LNCaP clone FGC (cell line): ENCODE measurements at regions not wholly inside any gene's neighbourhood (a gene's known extent, or its start where the extent isn't known, plus 50 kb on each side); places are given as distances from the start of the nearest gene placed in this dataset.

Experiments used
- DNase-seq: peaks from one replicate; pipeline ENCODE4 v3.0.0-alpha.2; 2011; ENCODE audit warnings: low read depth
- H3K4me3 ChIP-seq: 2 replicates; pipeline ENCODE4 v1.5.1; 2011; ENCODE audit warnings: mild to moderate bottlenecking, low read depth, low read length, control low read depth
- TF ChIP-seq, protein P1 (sequence below): IDR thresholded peaks from 2 replicates; pipeline ENCODE4 v1.5.1; 2012; ENCODE audit warnings: mild to moderate bottlenecking; ENCODE audit not compliant: control insufficient read depth, insufficient read depth; ENCODE audit errors: extremely low read depth

DNA sequence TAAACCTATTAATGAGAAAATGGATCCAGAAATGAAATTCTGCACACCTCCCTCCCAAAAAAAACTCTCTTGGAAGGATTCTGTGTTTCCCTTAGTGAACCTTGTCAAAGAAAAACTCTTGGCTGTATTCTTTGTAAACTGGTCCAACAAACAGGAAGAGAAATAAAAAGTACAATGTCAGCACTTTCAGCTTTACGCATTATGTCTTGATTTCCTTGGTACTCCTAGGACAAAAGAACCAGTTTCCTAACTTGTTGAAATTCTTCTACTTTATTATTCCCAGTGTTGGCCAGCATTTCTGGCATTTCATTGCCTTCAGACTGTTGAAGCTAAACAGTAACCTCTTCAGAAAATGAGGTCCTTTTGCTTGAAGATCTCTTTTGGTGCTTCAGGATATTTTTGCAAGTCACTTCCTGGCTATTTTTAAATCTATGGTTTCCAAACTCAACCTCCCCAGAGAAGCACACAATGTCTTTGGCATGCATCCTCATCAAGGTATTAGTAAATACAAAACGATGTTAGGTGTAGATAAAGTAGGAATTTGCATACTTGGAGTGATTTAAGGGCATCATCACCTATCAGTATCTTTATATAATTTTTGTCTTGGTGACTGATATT is 342.7 kb downstream of the AASDHPPT start:
- no peak overlapping the region for H3K4me3 ChIP-seq
- TF ChIP-seq, protein P1, sequence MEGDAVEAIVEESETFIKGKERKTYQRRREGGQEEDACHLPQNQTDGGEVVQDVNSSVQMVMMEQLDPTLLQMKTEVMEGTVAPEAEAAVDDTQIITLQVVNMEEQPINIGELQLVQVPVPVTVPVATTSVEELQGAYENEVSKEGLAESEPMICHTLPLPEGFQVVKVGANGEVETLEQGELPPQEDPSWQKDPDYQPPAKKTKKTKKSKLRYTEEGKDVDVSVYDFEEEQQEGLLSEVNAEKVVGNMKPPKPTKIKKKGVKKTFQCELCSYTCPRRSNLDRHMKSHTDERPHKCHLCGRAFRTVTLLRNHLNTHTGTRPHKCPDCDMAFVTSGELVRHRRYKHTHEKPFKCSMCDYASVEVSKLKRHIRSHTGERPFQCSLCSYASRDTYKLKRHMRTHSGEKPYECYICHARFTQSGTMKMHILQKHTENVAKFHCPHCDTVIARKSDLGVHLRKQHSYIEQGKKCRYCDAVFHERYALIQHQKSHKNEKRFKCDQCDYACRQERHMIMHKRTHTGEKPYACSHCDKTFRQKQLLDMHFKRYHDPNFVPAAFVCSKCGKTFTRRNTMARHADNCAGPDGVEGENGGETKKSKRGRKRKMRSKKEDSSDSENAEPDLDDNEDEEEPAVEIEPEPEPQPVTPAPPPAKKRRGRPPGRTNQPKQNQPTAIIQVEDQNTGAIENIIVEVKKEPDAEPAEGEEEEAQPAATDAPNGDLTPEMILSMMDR, result no peak
- DNase-seq, result no peak

DNA sequence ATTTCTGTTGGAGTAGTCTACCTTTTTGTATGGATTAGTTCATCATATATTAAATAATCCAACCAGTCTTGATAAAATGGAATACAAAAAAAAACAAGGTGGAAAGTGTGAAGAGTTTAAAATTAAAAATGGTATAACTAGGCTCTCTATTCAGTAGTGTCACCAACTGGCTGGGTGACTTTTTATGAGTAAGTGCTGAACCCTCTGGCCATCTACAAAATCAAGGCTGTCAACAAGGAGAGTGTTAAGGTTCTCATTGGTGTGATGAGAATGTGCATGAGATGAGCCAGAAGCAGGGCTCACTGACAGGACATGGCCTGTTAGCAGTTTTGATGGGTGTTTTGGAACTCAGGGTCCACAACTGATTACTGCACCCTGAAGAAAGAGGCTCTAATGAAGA is 343.2 kb downstream of the AASDHPPT start:
- H3K4me3 ChIP-seq, result no peak overlapping the region
- no peak for DNase-seq
- TF ChIP-seq, protein P1, result no peak

DNA sequence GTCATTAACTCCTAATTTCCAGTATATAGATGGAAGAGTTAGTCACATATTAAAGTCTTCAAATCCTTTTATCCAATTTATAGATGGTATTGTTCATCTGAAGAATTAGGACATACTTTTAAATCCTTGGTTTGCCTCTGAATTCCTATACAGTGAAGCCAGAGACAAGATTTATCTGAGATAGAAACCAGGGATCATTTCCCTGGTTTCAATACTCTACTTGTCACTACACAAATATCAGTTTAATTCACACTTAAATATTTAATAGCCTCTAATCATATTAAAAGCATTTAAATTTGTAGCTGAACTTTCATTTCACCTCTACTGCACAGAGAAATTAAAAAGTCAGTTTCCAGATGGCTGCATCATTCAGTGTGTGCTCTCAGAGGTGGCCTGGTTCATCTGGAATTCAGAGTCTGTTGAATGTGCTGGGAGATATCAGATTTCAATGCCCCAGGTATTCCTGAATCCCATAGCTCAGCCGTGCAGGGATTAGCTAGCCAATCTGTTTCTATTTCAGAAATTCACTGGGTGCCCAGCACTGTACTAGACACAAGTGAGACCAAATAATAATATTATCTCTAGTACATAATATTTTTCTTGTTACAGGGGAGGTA is 344.3 kb downstream of the AASDHPPT start:
- no peak overlapping the region for H3K4me3 ChIP-seq
- TF ChIP-seq, protein P1, result no peak
- no peak for DNase-seq

DNA sequence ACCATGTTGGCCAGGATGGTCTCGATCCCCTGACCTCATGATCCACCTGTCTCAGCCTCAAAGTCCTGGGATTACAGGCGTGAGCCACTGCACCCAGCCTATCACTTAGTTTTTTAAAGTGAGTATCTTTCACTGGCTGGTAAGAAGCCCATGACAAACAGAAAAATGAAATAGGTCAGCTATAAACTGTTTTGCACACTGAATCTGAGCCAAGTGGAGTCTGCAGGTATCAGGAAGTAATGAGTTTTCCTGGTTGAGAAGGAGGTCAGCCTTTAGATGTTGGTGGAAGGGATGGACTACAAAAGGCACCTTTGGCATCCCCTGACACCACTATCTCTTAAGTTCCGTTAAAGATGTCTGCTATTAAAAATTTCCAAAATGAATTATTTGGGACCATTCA is 345.1 kb downstream of the AASDHPPT start:
- peak; percentile 18 for DNase-seq
- H3K4me3 ChIP-seq, result no peak overlapping the region
- TF ChIP-seq, protein P1, result no peak

DNA sequence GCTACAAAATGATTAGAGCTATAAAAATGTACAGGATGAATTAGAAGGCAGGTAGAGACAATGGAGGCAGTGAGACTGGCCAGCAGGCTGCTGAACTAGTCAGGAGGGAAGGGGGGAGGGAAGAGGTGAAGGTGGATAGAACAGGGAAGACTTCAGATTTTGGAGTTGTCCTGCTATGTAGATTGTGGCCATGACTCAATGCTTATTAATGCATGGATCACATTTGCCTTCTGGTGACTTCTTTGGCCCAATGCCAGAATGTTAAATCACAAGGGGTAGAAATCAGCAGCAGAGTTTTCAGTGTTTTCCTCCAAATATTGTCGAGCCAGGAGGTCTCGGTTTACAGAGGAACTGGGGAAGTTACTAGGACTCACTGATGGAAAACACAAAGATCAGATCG is 346.6 kb downstream of the AASDHPPT start:
- TF ChIP-seq, protein P1, result no peak
- DNase-seq, result no peak
- H3K4me3 ChIP-seq, result no peak overlapping the region

DNA sequence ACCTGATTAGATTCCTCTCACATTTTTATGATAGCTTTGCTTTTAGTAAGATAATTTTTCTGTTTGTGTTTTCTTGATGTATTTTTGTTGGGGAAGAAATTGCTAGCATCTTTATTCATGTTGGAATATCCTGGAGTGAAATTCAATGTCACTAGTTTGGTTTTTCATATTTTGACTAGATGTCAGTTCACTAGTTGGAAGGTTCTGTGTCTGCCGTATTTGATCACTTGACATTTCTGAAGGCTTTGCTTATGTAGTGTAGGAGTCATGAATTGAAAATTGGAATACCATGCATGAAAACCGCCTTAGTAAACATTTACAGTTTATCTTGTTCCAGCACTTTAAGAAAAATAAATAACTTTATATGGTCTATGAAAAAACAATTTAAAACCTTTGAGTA is 348.4 kb downstream of the AASDHPPT start:
- no peak overlapping the region for H3K4me3 ChIP-seq
- peak; percentile 59 for DNase-seq
- TF ChIP-seq, protein P1, result no peak

DNA sequence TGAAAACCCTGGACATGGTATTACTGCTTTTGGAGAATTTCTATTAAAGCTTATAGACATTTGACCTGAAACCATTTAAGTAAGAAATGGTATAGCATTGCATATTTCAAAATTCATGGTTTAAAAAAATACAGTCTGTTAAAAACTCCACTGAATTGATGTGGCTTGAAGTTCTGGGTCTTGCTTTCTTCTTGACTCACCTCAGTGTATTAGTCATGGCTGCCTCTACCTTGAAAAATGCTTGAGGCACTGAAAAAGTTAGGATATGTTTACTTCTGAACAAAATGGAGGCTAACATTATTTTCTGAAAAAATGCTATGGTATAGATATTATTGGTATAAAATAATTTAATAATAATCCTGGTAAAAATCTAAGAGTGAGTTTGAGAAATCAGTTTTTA is 349.2 kb downstream of the AASDHPPT start:
- no peak for DNase-seq
- TF ChIP-seq, protein P1, result no peak
- no peak overlapping the region for H3K4me3 ChIP-seq
